ENCODE measurements at regions not wholly inside any gene's neighbourhood (a gene's known extent, or its start where the extent isn't known, plus 50 kb on each side); places are given as distances from the start of the nearest gene placed in this dataset.
"Not testable (repeated sequence)": the region's sequence is repeated elsewhere in the genome, so short reads cannot be mapped to it uniquely, and the experiment has no call there.

- DNase-seq (ENCODE audit: low spot score), result no peak
- intact Hi-C loops (cut with DNase I), result no loop called here
These were observed 167.0 kb upstream of the CCN2 start for GRCh38 chr6:132118144-132118543.

DNA sequence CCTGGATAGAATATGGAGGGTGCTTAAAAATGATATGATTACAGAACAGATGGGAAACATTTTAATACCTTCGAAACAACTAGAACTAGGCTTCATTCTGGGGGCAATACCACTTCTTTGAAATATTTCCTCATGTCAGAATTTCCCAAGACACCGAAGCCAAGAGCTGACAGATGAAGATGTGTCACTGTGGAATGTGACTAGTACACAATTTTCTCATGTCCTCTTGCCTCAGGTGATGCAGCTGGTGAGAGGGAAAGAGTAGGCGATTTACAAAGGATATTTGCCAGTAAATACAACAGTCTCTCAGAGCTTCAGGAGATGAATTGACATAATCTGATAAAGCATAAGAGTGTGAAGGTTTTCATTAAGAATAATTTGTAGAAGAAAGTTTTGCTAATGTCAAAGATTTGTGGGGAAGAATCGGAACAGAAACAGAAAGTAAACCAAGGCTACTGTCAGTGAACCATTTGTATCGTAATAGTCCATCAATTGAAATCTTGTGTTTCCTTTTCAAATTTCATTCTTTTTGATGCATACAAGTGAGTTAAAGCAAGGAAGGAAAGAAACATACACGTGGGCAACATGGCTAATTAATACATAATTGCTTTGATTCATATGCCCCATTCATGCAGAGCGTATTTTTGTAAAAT, 164.7 kb upstream of the CCN2 start:
- DNase-seq (ENCODE audit: low spot score), result no peak

GRCh38 chr6:132114201-132114825, 163.1 kb upstream of the CCN2 start:
- DNase-seq (ENCODE audit: low spot score), result no peak
- intact Hi-C loops (cut with DNase I), result no loop called here

More for the DNA sequence above, 164.7 kb upstream of the CCN2 start:
- intact Hi-C loops (cut with DNase I), result no loop called here

DNA sequence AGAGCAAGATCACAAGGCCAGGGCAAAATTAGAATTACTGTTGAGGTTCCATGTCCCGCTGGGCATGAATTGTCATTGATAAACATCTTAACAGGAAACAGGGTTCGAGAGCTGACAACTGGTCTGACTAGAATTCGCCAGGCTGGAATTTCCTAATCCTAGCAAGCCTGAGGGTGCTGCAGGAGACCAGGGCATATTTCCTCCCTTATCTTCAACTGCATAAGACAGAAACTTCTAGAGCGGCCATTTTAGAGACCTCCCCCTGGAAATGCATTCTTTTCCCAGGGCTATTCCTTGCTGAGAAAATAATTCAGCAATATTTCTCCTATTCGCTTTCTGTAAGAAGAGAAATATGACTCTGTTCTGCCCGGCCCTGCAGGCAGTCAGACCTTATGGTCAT, 158.6 kb upstream of the CCN2 start:
- intact Hi-C loops (cut with DNase I); DNase-seq (ENCODE audit: low spot score): not testable (repeated sequence)

DNA sequence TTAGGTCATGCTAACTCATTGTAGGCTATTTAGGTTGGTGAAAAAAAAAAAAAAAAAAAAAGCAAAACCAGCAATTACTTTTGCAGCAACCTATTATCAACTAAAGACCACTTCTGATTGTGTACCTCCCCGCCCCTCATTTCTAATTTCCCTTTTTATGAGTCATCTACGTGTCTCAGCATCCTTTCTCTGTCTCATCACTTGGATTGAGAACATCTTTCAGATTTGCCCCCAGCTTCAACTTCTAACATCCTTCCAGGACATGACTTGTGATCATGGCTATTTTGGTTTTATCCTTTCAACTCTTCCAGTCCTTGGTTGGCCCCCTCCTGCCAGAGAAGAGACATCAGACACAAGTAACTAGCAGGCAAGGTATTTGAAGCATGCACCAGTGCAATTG, 156.7 kb upstream of the CCN2 start:
- intact Hi-C loops (cut with DNase I), result no loop called here
- no peak for DNase-seq (ENCODE audit: low spot score)

GRCh38 chr6:132101535-132101934, 150.4 kb upstream of the CCN2 start:
- no peak for DNase-seq (ENCODE audit: low spot score)
- intact Hi-C loops (cut with DNase I), result no loop called here

- no peak for DNase-seq (ENCODE audit: low spot score)
- intact Hi-C loops (cut with DNase I), result no loop called here
These were observed 149.3 kb upstream of the CCN2 start for GRCh38 chr6:132100388-132100990.

- intact Hi-C loops (cut with DNase I), result no loop called here
- DNase-seq (ENCODE audit: low spot score), result no peak
These were observed 145.8 kb upstream of the CCN2 start for GRCh38 chr6:132096996-132097395.

- DNase-seq (ENCODE audit: low spot score), result no peak
- intact Hi-C loops (cut with DNase I), result no loop called here
These were observed 145.1 kb upstream of the CCN2 start for GRCh38 chr6:132096245-132096644.

- intact Hi-C loops (cut with DNase I), result no loop called here
These were observed 138.0 kb upstream of the CCN2 start for GRCh38 chr6:132089173-132089572.

GRCh38 chr6:132088150-132088549, 137.0 kb upstream of the CCN2 start:
- intact Hi-C loops (cut with DNase I), result no loop called here
- DNase-seq (ENCODE audit: low spot score), result no peak

More at GRCh38 chr6:132089173-132089572, 138.0 kb upstream of the CCN2 start:
- no peak for DNase-seq (ENCODE audit: low spot score)

- intact Hi-C loops (cut with DNase I), result no loop called here
- no peak for DNase-seq (ENCODE audit: low spot score)
These were observed 136.2 kb upstream of the CCN2 start for GRCh38 chr6:132087391-132087790.

GRCh38 chr6:132085731-132086130, 134.6 kb upstream of the CCN2 start:
- intact Hi-C loops (cut with DNase I), result no loop called here

GRCh38 chr6:132084811-132085509, 133.8 kb upstream of the CCN2 start:
- DNase-seq (ENCODE audit: low spot score), result no peak
- intact Hi-C loops (cut with DNase I), result no loop called here

More at GRCh38 chr6:132085731-132086130, 134.6 kb upstream of the CCN2 start:
- DNase-seq (ENCODE audit: low spot score), result peak; percentile 56

GRCh38 chr6:132082421-132082820, 131.2 kb upstream of the CCN2 start:
- no peak for DNase-seq (ENCODE audit: low spot score)
- intact Hi-C loops (cut with DNase I), result no loop called here

- intact Hi-C loops (cut with DNase I), result no loop called here
- DNase-seq (ENCODE audit: low spot score), result no peak
These were observed 130.2 kb upstream of the CCN2 start for GRCh38 chr6:132081338-132081737.

DNA sequence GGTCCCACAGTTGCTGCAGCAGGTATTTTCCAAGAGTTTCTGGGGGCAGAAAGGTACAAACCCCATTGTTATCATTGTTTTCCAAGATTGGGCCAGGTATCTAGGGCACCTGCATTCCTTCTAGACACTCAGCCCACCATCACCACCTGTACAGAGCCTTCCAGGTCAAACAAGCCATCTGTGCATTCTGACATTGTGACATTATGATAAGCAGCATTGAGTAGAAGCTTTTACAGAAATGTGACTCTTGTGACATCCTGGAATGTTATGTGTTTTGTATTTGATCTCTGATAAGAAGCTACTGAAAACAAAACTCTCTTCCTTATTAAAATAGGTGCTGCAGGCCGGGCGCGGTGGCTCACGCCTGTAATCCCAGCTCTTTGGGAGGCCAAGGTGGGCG, 128.1 kb upstream of the CCN2 start:
- intact Hi-C loops (cut with DNase I), result no loop called here
- DNase-seq (ENCODE audit: low spot score), result no peak

- intact Hi-C loops (cut with DNase I), result no loop called here
- DNase-seq (ENCODE audit: low spot score), result no peak
These were observed 125.3 kb upstream of the CCN2 start for GRCh38 chr6:132076452-132076851.

DNA sequence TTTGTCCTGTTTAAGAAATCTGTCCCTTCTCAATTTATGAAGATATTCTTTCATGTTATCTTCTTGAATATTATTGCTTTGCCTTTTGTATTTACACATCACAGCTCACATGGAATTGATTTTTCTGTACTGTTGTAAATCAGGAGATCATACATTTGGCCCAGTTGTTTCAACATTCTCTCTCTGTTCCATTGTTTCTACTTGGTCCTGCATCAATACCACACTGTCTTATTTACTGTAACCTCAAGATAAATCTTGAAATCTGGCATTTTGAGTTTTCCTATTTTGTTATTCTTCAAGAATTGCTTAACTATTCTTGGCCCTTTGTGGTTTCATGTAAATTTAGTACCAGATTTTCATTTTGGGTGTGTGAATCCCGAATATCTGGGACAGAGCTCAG, 121.7 kb upstream of the CCN2 start:
- intact Hi-C loops (cut with DNase I), result no loop called here
- no peak for DNase-seq (ENCODE audit: low spot score)

DNA sequence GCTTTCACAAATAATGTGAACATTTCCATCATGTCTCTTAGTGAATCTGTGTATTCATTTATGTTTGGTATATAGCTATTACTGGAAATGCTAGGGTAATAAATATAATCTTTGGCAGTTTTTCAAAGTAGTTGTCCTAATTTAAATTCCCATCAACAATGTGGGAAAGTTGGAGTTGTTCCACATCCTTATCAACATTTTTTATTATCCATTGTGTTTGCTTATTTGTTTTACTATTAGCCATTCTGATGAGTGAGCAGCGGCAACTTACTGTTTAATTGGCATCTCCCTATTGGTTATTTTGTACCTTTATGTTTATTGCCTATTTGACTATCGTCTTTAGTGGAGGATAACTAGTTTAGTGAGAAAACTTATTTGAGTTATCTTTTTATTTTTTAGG, 121.1 kb upstream of the CCN2 start:
- no peak for DNase-seq (ENCODE audit: low spot score)
- intact Hi-C loops (cut with DNase I), result no loop called here

GRCh38 chr6:132070356-132070755, 119.2 kb upstream of the CCN2 start:
- intact Hi-C loops (cut with DNase I), result no loop called here
- DNase-seq (ENCODE audit: low spot score), result no peak

Measured in cardiac septum (tissue), 1 donor.